ENCODE measurements at regions not wholly inside any gene's neighbourhood (a gene's known extent, or its start where the extent isn't known, plus 50 kb on each side); places are given as distances from the start of the nearest gene placed in this dataset.

DNA sequence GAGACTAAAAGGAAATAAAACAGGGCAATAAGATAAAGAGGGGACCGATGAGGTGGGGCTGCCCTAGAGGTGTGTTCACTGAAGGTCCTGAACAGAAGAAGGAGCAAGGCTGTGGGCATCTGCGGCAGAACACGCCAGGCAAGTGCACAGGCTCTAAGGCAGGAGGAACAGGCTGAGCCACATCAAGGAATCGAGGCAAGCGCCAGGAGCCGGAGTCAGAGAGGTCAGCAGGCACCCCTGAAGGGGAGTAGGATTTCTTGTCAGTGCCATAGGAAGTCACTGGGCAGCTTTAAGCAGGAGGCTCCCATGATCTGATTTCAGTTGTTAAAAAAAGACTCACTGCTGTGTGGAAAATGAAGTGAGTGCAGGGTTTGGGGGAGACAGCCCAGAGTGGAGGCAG, 186.5 kb downstream of the KATNIP start:
- TF ChIP-seq RAD21 (IDR thresholded peaks at IDR 0.05; ENCODE audit: low read depth) (no peak), CREB1 (IDR thresholded peaks at IDR 0.05; ENCODE audit: low read depth) (no peak), NFIC (IDR thresholded peaks at IDR 0.05) (no peak), ZBTB7A (IDR thresholded peaks at IDR 0.05; ENCODE audit: low read depth) (no peak), EGR1 (IDR thresholded peaks at IDR 0.05) (no peak), FOXM1 (IDR thresholded peaks at IDR 0.05; ENCODE audit: borderline replicate concordance, low read depth) (no peak), TEAD4 (IDR thresholded peaks at IDR 0.05) (no peak), YY1 (IDR thresholded peaks at IDR 0.05; ENCODE audit: low read depth) (no peak)
- TF ChIP-seq, protein P1, sequence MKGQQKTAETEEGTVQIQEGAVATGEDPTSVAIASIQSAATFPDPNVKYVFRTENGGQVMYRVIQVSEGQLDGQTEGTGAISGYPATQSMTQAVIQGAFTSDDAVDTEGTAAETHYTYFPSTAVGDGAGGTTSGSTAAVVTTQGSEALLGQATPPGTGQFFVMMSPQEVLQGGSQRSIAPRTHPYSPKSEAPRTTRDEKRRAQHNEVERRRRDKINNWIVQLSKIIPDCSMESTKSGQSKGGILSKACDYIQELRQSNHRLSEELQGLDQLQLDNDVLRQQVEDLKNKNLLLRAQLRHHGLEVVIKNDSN (IDR thresholded peaks at IDR 0.05) = no peak

DNA sequence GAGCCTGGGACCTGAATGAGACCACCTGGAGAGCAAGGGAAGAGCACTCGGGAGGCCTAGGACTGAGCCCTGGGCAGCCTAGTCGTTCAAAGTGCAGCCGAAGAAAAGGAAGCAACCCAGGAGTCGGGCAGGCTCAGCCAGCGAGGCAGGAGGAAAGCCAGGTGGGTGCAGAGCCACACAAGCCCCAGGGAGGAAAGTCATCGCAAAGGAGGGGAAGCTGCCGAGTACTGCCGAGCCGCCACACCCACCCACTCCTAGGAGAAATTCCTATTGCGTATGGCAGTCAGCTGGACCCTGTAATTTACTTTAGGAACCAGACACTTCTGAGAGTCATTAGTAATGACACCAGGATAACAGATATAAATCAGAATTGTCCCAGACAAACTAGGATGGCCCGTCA, 187.6 kb downstream of the KATNIP start:
- TF ChIP-seq TEAD4 (IDR thresholded peaks at IDR 0.05) (no peak), TCF12 (IDR thresholded peaks at IDR 0.05; ENCODE audit: low read depth) (no peak), RAD21 (IDR thresholded peaks at IDR 0.05; ENCODE audit: low read depth) (no peak), EP300 (IDR thresholded peaks at IDR 0.05; ENCODE audit: borderline replicate concordance) (no peak), EGR1 (IDR thresholded peaks at IDR 0.05) (no peak), ZBTB7A (IDR thresholded peaks at IDR 0.05; ENCODE audit: low read depth) (no peak), TAF1 (IDR thresholded peaks at IDR 0.05; ENCODE audit: low read depth) (no peak), YY1 (IDR thresholded peaks at IDR 0.05; ENCODE audit: low read depth) (no peak), FOXM1 (IDR thresholded peaks at IDR 0.05; ENCODE audit: borderline replicate concordance, low read depth) (no peak), CEBPB (IDR thresholded peaks at IDR 0.05) (no peak), NFIC (IDR thresholded peaks at IDR 0.05) (no peak)
- TF ChIP-seq, protein P1 (IDR thresholded peaks at IDR 0.05) = no peak
- TF ChIP-seq, protein P2, sequence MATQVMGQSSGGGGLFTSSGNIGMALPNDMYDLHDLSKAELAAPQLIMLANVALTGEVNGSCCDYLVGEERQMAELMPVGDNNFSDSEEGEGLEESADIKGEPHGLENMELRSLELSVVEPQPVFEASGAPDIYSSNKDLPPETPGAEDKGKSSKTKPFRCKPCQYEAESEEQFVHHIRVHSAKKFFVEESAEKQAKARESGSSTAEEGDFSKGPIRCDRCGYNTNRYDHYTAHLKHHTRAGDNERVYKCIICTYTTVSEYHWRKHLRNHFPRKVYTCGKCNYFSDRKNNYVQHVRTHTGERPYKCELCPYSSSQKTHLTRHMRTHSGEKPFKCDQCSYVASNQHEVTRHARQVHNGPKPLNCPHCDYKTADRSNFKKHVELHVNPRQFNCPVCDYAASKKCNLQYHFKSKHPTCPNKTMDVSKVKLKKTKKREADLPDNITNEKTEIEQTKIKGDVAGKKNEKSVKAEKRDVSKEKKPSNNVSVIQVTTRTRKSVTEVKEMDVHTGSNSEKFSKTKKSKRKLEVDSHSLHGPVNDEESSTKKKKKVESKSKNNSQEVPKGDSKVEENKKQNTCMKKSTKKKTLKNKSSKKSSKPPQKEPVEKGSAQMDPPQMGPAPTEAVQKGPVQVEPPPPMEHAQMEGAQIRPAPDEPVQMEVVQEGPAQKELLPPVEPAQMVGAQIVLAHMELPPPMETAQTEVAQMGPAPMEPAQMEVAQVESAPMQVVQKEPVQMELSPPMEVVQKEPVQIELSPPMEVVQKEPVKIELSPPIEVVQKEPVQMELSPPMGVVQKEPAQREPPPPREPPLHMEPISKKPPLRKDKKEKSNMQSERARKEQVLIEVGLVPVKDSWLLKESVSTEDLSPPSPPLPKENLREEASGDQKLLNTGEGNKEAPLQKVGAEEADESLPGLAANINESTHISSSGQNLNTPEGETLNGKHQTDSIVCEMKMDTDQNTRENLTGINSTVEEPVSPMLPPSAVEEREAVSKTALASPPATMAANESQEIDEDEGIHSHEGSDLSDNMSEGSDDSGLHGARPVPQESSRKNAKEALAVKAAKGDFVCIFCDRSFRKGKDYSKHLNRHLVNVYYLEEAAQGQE (IDR thresholded peaks at IDR 0.05; ENCODE audit: low read depth) = no peak
- TF ChIP-seq, protein P3, sequence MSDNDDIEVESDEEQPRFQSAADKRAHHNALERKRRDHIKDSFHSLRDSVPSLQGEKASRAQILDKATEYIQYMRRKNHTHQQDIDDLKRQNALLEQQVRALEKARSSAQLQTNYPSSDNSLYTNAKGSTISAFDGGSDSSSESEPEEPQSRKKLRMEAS (IDR thresholded peaks at IDR 0.05) = no peak
